ENCODE measurements at regions not wholly inside any gene's neighbourhood (a gene's known extent, or its start where the extent isn't known, plus 50 kb on each side); places are given as distances from the start of the nearest gene placed in this dataset.

DNA sequence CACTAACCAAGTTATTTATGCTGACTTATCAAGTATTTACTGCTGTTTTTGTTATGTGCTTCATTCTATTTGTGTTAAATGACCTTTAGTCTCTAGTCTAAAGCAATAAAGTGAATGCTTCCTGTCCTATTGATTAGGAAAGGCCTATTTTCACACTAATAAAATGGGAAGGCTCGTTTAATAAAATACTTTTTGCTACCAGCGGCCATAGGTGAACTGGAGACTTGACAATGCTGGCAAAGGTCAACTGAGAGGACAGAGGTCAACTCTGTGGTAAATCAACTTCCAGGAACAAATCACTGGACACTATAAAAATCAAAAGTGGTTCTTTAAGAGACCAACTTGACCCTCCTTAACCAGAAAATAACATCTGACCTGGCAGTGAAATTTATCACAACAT lies 634.3 kb downstream of the ISL1 start:
- TF ChIP-seq EZH2 (IDR thresholded peaks at IDR 0.05; ENCODE audit: borderline replicate concordance, low read depth, low read length, poor library complexity, severe bottlenecking) (no peak), CTCF (conservative IDR thresholded peaks at IDR 0.05; ENCODE audit: low read depth, low read length) (no peak)

All from A673 (cell line).